Hematopoietic multipotent progenitor cell treated with erythropoietin and hydrocortisone succinate and interleukin-3 and kit ligand, for 4 days (in vitro differentiated cells): ENCODE measurements at regions not wholly inside any gene's neighbourhood (a gene's known extent, or its start where the extent isn't known, plus 50 kb on each side); places are given as distances from the start of the nearest gene placed in this dataset.
"Not testable (repeated sequence)": the region's sequence is repeated elsewhere in the genome, so short reads cannot be mapped to it uniquely, and the experiment has no call there.

Experiments used
- DNase-seq: peaks from one replicate; pipeline ENCODE4 v3.0.0-alpha.2; 2015

DNA sequence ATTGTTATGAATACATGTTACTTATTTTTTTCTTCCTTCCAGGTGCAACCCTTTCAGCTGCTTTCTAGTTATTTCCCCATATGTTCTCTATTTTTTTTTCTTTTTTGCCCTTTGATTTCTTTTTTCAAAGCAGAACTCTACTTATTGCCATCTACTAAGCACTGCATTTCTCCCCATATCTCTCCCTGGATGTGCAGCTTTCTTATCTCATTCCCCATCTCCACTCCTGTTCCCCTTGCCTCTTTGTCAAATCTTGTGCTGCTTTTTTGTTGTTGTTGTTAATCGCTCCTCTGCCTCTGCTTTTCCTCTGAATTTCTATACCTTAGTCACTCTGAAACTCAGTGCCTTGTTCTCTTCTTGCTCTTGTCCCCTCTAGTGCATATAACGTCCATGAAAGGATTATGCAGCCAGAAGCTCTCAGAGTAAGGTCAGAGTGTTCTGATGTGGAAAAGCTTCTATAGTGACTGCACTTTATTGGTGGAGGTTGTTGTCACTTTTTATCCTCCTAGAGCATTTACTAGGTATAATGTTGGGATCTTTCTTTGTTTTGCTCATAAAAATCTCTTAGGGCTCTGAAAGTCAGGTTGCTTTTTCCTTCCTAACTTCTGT, 51.1 kb upstream of the JADE1 start:
- DNase-seq, result no peak

- DNase-seq, result no peak
Measured at GRCh38 chr4:128757712-128758111, 51.8 kb upstream of the JADE1 start.

- DNase-seq, result peak; percentile 64
Measured at GRCh38 chr4:128751354-128751753, 58.1 kb upstream of the JADE1 start.

GRCh38 chr4:128741748-128742147, 67.8 kb upstream of the JADE1 start:
- DNase-seq, result not testable (repeated sequence)

DNA sequence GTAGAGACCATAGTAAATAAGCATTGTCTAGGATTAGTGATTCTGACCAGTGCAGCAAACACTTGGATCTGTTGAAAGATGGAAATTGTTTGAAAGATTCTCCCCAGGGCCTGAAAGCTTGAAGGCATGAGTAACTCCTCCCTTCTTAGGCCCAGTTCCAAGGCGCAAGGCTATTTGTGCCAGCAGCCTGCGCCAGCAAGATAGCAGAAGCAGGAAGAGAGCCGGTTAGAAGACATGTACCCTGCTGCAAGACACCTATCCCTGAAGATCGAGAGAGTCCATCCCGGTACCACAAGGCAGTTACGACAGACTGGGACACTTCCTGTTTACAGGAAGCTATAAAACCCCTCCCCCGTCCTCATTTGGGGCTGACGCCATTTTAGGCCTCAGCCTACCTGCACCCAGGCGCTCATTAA, 72.4 kb upstream of the JADE1 start:
- DNase-seq, result peak; percentile 62

DNA sequence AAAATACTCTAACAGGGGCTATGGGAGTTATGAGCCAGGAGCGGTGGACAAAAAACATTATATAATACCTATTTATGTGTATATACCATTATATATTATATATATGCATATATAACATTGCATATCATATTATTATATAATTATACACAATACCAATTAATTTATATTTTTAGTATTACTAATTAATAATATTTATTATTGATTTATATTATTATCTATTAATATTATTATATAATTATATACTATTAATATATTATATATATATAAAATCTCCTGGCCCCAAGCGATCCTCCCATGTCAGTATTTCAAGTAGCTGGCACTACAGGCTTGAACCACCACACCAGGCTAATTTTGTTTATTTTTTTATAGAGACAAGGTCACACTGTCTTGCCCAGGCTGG, 73.8 kb upstream of the JADE1 start:
- no peak for DNase-seq

DNA sequence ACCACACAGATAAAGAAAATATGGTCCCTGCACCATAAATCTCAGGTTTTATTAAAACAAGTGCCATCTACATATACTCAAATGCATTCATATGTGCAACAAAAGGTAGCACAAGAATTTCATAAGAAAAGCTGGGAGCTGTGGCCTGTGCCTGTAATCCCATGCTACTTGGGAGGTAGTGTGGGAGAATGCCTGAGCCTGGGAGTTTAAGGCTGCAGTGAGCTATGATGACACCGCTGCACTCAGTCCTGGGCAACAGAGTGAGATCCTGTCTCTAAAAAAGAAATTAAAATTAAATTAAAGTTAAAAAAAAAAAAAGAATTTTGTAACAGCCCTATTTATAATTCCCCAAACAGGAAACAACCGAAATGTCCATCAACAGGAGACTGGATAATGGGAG, 81.3 kb upstream of the JADE1 start:
- no peak for DNase-seq

DNA sequence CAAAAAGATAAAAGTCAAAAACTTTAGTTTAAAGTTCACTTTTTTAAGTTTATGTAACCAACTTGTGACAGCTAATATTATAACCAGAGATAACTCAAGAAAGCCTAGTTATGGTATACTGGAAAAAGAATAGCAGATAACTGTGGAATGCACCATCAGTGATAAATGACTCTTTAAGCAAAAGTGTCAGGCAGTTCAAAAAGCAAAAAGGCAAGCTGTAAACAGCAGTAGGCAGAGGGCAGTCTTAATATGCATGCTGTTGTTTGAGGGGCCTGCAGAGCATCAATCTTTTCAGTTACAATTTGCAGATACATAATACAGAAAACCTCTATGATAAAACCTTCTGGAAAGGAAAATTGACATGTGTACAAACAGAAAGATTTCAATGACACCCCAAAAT, 81.8 kb upstream of the JADE1 start:
- DNase-seq, result no peak

DNA sequence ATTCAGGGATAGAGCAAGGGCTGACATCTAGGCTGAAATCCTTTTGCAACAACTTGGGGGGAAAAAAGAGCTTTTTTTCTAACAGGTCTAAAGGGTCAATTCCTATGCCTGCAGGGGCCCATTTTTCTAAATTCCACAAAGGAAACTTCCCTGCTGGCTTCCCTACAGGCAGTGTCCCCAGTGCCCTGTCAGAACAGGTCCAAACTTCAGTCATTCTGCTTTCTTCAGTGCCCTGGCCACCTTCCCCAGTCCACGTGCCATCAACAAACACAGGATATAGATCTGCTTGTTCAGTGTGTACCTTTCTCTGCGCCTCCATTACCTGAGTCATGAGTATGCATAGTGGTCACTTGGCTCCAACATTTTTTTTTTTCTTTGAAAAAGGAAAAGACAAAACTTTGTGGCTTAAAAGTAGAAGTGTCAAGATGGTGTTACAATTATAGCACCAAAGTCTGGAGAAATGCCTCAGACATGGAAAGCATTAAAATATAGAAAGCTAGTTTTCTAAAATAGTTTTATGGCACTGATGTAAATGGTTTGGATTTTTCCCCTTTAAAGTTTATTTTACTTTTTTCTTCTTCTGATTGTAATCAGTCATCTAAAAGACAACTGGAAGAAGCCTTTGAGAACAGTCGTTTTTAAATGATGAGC, 84.0 kb upstream of the JADE1 start:
- no peak for DNase-seq

- DNase-seq, result no peak
Measured at GRCh38 chr4:128722911-128723310, 86.6 kb upstream of the JADE1 start.

DNA sequence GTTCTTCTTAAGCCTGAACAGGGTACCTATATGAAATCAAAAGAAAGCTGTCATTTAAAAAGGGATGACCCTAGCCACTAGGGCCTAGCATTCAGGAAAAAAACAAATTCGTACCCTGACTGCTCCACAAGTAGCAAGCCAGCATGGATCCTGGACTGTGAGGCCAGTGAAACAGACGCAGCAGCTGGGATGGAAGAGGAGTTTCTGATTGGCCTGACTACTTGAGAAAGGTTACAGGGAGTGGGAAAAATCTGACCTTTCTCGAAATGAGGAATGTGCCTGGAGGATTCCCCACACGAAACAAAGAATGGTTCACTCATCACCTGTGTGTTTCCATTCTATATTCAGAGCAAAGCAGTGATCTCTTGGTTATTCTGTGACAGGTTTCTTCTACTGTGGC, 87.6 kb upstream of the JADE1 start:
- DNase-seq, result no peak

DNA sequence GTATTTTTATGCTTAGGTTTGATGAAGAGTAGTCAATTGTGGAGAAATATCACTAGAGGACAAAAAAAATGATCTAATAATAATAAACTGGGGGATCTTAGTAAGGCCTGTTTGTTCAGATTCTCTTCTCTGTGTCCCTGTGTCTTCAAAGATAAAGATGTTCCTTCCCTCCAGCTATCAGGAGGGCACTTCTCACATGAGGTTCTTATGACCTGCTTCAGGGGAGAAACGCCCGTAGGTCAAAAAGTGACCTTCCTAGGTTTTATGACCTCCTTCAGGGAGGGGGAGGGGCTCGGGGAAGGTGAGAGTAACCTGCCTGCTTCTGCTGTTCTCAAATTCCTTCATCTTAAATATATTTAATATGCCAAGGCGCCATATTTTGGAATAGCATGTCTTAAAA, 89.2 kb upstream of the JADE1 start:
- peak; percentile 26 for DNase-seq

- no peak for DNase-seq
Measured at GRCh38 chr4:128718768-128719167, 90.7 kb upstream of the JADE1 start.

DNA sequence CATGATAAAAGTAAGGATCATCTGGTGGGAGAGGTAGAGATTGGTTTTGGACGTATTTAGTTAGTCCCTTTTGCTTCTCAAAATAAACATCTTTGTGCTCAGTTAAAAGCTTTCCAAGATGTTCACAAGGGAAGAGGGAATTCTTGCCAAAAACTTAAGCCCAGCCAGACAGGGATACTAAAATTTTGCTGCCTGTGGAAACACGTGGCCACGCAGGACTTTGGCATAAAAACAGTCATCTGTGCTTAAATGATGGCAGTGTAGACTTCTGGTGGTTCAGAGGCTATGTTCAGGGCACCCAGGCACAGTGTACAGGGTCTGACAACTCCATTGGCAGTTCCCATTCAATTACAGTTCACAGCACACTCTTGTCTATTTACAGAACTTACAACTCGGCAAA, 93.2 kb upstream of the JADE1 start:
- no peak for DNase-seq

GRCh38 chr4:128715616-128716015, 93.9 kb upstream of the JADE1 start:
- no peak for DNase-seq

DNA sequence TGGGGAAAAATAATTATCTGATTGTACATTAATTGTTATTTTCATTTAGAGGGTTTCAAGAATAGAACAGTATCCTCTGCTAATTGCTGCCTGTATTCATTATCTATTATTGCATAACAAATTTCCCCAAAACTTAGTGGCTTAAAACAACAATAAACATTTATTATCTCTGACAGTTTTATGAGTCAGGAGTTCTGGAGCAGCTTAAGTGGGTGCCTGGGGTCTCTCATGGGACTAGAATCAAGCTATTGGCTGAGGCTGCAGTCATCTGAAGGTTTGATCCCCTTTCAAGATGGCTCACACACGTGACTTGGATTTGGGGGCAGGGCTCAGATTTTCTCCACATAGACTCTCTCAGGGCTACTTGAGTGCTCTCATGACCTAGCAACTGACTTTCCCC, 98.1 kb upstream of the JADE1 start:
- no peak for DNase-seq

DNA sequence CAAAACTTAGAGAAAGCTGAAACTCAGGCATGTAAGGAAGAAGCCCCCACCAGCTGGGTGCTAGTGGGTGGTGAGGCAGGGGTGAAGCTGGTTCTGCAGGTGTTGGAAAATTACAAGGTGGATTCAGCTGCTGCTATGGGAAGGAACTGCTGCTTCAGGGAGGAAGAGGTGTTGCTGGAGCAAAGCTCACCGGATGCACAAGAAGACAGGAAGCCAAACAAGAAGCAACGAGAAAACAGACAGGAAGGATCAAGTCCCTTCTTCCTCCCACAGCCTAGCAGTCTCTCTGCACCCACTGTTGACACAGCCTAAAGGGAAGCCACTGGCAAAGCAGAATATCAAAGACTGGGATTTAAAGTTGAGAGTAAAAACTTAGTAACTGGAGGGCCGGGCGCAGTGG, 100.2 kb upstream of the JADE1 start:
- DNase-seq, result no peak

DNA sequence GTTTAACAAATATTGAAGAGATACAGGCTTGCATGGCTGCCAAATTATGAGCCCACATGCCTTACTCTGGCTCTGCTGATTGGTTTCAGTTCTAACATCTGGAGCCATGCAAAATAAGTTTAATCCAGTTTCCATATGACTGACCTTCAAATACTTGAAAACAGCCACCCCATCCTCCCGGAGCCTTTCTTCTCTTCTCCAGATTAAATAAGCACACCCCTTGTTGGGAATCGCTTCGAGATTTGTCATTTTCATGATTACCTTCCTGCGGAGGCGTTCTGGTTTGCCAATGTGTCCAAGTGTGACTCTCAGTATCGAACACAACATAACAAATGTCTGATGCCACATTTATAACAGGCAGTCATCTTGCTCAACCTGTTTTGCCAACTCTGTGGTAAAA, 101.6 kb upstream of the JADE1 start:
- DNase-seq, result no peak

DNA sequence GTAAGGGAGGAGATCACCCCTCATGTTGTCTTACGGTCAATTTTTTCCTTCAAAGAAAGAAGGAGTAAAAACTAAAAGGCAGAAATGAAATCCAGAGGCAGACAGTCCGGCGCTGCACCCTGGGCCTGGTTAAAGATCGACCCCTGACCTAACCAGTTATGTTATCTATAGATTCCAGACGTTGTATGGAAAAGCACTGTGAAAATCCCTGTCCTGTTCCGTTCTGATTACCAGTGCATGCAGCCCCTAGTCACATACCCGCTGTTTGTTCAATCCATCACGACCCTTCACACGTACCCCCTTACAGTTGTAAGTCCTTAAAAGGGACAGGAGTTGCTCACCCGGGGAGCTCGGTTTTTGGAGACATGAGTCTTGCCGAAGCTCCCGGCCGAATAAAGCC, 105.6 kb upstream of the JADE1 start:
- no peak for DNase-seq

GRCh38 chr4:128700659-128701350, 108.7 kb upstream of the JADE1 start:
- DNase-seq, result no peak

GRCh38 chr4:128698386-128698785, 111.1 kb upstream of the JADE1 start:
- DNase-seq, result no peak

- DNase-seq, result no peak
Measured at GRCh38 chr4:128697323-128697722, 112.2 kb upstream of the JADE1 start.

GRCh38 chr4:128690011-128690410, 119.5 kb upstream of the JADE1 start:
- no peak for DNase-seq

DNA sequence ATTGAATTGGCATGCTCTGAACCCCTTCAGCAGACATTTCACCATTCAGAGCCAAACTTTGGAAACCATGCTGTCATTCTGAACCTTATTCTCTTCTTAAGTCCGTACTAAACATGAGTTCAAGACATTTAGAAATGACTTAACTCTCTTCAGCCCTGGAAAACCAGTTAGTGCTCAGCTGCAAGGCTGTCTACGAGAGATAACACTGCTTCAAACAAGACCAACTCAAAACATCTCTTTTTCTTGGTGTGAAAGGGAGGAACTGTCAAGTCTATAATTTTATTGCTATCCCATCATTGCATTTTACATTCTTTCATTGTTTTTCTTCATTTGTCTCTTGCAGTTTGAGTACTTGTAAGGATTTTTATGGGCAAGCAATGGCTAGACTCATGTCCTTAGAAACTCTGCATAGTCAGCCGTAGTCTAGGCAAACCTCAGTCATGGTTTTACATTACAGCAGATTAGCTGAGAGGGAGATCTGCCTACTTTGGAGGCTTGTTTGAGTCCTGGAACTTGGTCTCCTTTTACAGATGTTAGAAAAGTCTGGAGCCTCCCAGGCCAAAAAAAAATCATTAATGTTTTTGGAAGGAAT, 120.6 kb upstream of the JADE1 start:
- DNase-seq, result peak; percentile 85
